K562 (cell line): ENCODE measurements at regions not wholly inside any gene's neighbourhood (a gene's known extent, or its start where the extent isn't known, plus 50 kb on each side); places are given as distances from the start of the nearest gene placed in this dataset.

ENCODE experiments used
- ATAC-seq: fragments of 200-7000 bp; cut with Tn5 transposase; 3 replicates; pipeline ENCODE4 v1.9.1; 2020; ENCODE audit warnings: moderate library complexity
- BruUV-seq: library from RNA; stranded (reverse); fragments of 400-500 nt; replicated peaks from 2 replicates; lab custom pipeline; 2021; lab: Mats Ljungman, UMichigan
- CTCF ChIA-PET: fragments of 300-600 bp; formaldehyde crosslinking; extraction: SDS; loops from one replicate; lab custom pipeline; 2021; ENCODE audit warnings: low intra/inter-chr PET ratio; lab: Yijun Ruan, JAX
- POLR2A ChIA-PET: fragments of 300-600, 350-650 bp; sonication (Branson Sonifier 250); formaldehyde crosslinking; extraction: SDS; loops from one replicate; lab custom pipeline; 2021; ENCODE audit warnings: antibody characterized with exemption, inconsistent platforms; lab: Yijun Ruan, JAX
- DNase-seq, 4 experiments: peaks; one replicate each; pipeline versions ENCODE4 v3.0.0 to v3.0.0-alpha.2; 2011 to 2018; ENCODE audit warnings: low spot score in 3 of 4, mixed read lengths in 3 of 4; ENCODE audit errors: extremely low read depth in 1 of 4
- FAIRE-seq: peaks from 2 replicates; lab custom pipeline; 2011; peaks lifted over from hg19 to GRCh38; lab: Jason Lieb, UNC
- H2AFZ ChIP-seq: 2 replicates; pipeline ENCODE4 v1.6.0; 2011; ENCODE audit warnings: low read depth, low read length, control low read depth, inconsistent platforms
- H3K27ac ChIP-seq: fragments of 200-600 bp; 3 replicates; pipeline ENCODE4 v1.8.0; 2011; ENCODE audit warnings: low read depth, mild to moderate bottlenecking, control low read depth, inconsistent platforms, low read length, moderate library complexity, mixed read lengths; ENCODE audit errors: extremely low read depth
- H3K27me3 ChIP-seq, 2 experiments: fragments of 300-600 bp in 1 of 2; 2 replicates in 1 of 2; 3 replicates in 1 of 2; pipeline versions ENCODE4 v1.6.0 to v1.8.0; 2011; ENCODE audit warnings: inconsistent platforms in 2 of 2, low read length in 2 of 2, mild to moderate bottlenecking in 1 of 2, mixed read lengths in 1 of 2, moderate library complexity in 1 of 2; ENCODE audit not compliant: control insufficient read depth in 2 of 2, insufficient read depth in 2 of 2
- H3K36me3 ChIP-seq: fragments of 300-600 bp; 3 replicates; pipeline ENCODE4 v1.8.0; 2011; ENCODE audit warnings: mild to moderate bottlenecking, low read length, inconsistent platforms; ENCODE audit not compliant: control insufficient read depth, insufficient read depth
- H3K4me1 ChIP-seq, 2 experiments: fragments of 200-600 bp in 1 of 2; replicated peaks in 1 of 2; 2 replicates in 1 of 2; 3 replicates in 1 of 2; pipeline versions ENCODE4 v1.5.1 to v1.8.0; 2011; ENCODE audit warnings: inconsistent platforms in 2 of 2, low read length in 2 of 2, mild to moderate bottlenecking in 1 of 2, mixed read lengths in 1 of 2, moderate library complexity in 1 of 2; ENCODE audit not compliant: control insufficient read depth in 2 of 2, insufficient read depth in 2 of 2
- H3K4me2 ChIP-seq: 2 replicates; pipeline ENCODE4 v1.6.1; 2011; ENCODE audit warnings: low read length, control low read depth, inconsistent platforms, mixed read lengths; ENCODE audit not compliant: insufficient read depth
- H3K4me3 ChIP-seq: fragments of 200-600 bp; sonication (generic), shearing (Covaris generic); 2 replicates; pipeline ENCODE4 v1.5.1; 2016; ENCODE audit warnings: control low read depth, inconsistent platforms
- H3K79me2 ChIP-seq: fragments of 200-600 bp; 3 replicates; pipeline ENCODE4 v1.8.0; 2011; ENCODE audit warnings: low read length, inconsistent platforms; ENCODE audit not compliant: control insufficient read depth, insufficient read depth
- H3K9ac ChIP-seq, 2 experiments: 2 replicates each; pipeline versions ENCODE4 v1.6.0 to v1.6.1; 2011; ENCODE audit warnings: low read depth in 2 of 2, low read length in 2 of 2, control low read depth in 1 of 2, inconsistent platforms in 1 of 2, mild to moderate bottlenecking in 1 of 2, mixed read lengths in 1 of 2; ENCODE audit not compliant: insufficient read depth in 1 of 2
- H3K9me1 ChIP-seq: one replicate; pipeline ENCODE4 v1.6.0; 2011; ENCODE audit warnings: inconsistent platforms, mild to moderate bottlenecking, low read length, moderate library complexity; ENCODE audit not compliant: control insufficient read depth, insufficient read depth
- H3K9me3 ChIP-seq: replicated peaks from 2 replicates; pipeline ENCODE4 v1.5.1; 2011; ENCODE audit warnings: low read depth, low read length, inconsistent platforms; ENCODE audit not compliant: control insufficient read depth, insufficient read depth
- H4K20me1 ChIP-seq: replicated peaks from 2 replicates; pipeline ENCODE4 v1.6.1; 2011; ENCODE audit warnings: low read length, inconsistent platforms, mixed read lengths; ENCODE audit not compliant: control insufficient read depth, insufficient read depth
- ERF ChIP-seq: fragments of 450-650 bp; formaldehyde crosslinking; IDR thresholded peaks from 2 replicates; pipeline ENCODE4 v1.4.0; 2020; ENCODE audit warnings: mild to moderate bottlenecking, mixed read lengths
- MTA1 ChIP-seq: fragments of 450-650 bp; IDR thresholded peaks from 2 replicates; pipeline ENCODE4 v1.6.1; 2017; ENCODE audit warnings: borderline replicate concordance
- MTA3 ChIP-seq: fragments of 450-650 bp; formaldehyde crosslinking; IDR thresholded peaks from 2 replicates; pipeline ENCODE4 v1.6.1; 2017; ENCODE audit warnings: mild to moderate bottlenecking, borderline replicate concordance
- ZFPM2 ChIP-seq: fragments of 250-450 bp; sonication (Bioruptor Pico); IDR thresholded peaks from 2 replicates; pipeline ENCODE4 v1.5.1; 2022; ENCODE audit warnings: mild to moderate bottlenecking
- ZSCAN29 ChIP-seq: fragments of 450-650 bp; IDR thresholded peaks from 2 replicates; pipeline ENCODE4 v1.6.1; 2017
- WGBS: fragments of 100-300 bp; shearing (Covaris generic); methylation state at CpG from one replicate; pipeline ENCODE4 v1.1.6; 2016; ENCODE audit warnings: low coverage, mixed read lengths; ENCODE audit not compliant: insufficient coverage; ENCODE audit errors: missing lambda C conversion rate; 5-methylcytosine and 5-hydroxymethylcytosine counted together
- in situ Hi-C: fragments of 300-500 bp; cut with MboI; formaldehyde crosslinking; loops from 4 replicates; pipeline ENCODE4 v1.15.0; 2018; ENCODE audit warnings: inconsistent platforms, mixed read lengths
- intact Hi-C: fragments of 100-400 bp; cut with micrococcal nuclease; formaldehyde crosslinking; loops from 2 replicates; pipeline ENCODE4 v1.14.2; 2022
- TF ChIP-seq, protein P1 (sequence below): fragments of 250-450 bp; sonication (Bioruptor Pico); IDR thresholded peaks from 2 replicates; pipeline ENCODE4 v1.8.0; 2021; ENCODE audit warnings: moderate library complexity, mild to moderate bottlenecking, inconsistent platforms

DNA sequence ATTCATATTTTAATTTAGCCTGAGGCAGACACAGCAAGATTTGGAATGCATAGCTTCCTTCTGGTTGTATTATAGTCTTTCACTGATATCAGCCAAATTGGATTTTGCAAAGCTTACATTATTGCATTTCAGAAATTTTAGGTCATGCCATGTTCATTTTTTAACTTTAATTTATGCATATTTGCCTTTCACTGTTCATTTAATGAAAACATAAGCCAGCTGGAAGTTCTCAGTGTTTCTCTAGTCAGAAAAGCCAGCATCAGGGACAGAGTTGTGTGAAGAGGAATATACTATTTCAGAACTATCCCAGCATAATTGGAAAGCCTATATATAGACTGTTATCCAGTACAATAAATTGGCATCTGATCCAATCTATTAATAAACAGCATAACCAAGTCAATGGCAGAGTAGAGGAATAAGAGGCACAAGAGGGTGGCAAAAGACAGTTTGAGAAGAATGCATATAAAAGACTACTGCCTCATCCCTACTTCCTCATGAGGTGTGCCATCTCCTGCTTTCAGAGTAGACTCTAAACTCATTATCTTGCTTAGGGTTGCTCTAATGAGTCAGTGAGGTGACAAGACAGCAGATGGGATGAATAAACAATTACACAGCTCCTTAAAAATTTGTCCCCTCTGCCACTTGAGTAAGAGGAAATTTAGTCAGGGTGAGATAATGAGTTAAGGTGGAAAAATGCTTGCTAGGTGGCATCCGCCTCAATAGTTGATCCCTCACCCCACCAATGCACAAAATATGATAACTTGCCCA is 159.8 kb upstream of the HCRTR2 start:
- FAIRE-seq (no peak), ATAC-seq (no peak), DNase-seq (no peak)
- Histone ChIP-seq H3K9ac (no peak overlapping the region), H3K9me3 (no peaks in the 10 kb centered on the region), H2AFZ (no peak overlapping the region), H3K4me3 (no peak overlapping the region), H3K79me2 (no peaks in the 10 kb centered on the region), H3K27ac (no peak overlapping the region), H3K4me1 (no peaks in the 10 kb centered on the region), H3K36me3 (no peaks in the 10 kb centered on the region), H3K9me1 (no peaks in the 10 kb centered on the region), H4K20me1 (no peaks in the 10 kb centered on the region), H3K4me2 (no peak overlapping the region), H3K27me3 (no peaks in the 10 kb centered on the region)
- in situ Hi-C loops (no loop called here), intact Hi-C loops (no loop called here)
- 0% methylated on average over 1 of the region's 1 CpG for WGBS
- POLR2A ChIA-PET = no interaction called here
- no TSS peak for BruUV-seq
- CTCF ChIA-PET = no interaction called here
- TF ChIP-seq ERF (CRISPR knock-in tag) (no peak), MTA1 (no peak), ZSCAN29 (no peak), MTA3 (no peak), ZFPM2 (CRISPR knock-in tag) (no peak)
- TF ChIP-seq, protein P1, sequence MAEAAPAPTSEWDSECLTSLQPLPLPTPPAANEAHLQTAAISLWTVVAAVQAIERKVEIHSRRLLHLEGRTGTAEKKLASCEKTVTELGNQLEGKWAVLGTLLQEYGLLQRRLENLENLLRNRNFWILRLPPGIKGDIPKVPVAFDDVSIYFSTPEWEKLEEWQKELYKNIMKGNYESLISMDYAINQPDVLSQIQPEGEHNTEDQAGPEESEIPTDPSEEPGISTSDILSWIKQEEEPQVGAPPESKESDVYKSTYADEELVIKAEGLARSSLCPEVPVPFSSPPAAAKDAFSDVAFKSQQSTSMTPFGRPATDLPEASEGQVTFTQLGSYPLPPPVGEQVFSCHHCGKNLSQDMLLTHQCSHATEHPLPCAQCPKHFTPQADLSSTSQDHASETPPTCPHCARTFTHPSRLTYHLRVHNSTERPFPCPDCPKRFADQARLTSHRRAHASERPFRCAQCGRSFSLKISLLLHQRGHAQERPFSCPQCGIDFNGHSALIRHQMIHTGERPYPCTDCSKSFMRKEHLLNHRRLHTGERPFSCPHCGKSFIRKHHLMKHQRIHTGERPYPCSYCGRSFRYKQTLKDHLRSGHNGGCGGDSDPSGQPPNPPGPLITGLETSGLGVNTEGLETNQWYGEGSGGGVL (CRISPR knock-in tag) = no peak
- TF ChIP-seq, all 486 proteins: peak for 0
